Fibroblast of villous mesenchyme (primary cell): ENCODE measurements at regions not wholly inside any gene's neighbourhood (a gene's known extent, or its start where the extent isn't known, plus 50 kb on each side); places are given as distances from the start of the nearest gene placed in this dataset.
A peak's percentile ranks its signal among the peaks of the same experiment; 100 is the strongest.

Experiments
- DNase-seq: peaks from one replicate; pipeline ENCODE4 v3.0.0-alpha.2; 2010; ENCODE audit warnings: low read depth
- H3K4me3 ChIP-seq: 2 replicates; pipeline ENCODE4 v1.5.1; 2011; ENCODE audit warnings: low read depth, mild to moderate bottlenecking, low read length
- TF ChIP-seq, protein P1 (sequence below): IDR thresholded peaks from 2 replicates; pipeline ENCODE4 v1.5.1; 2012; ENCODE audit warnings: low read depth, mild to moderate bottlenecking, low read length; ENCODE audit not compliant: insufficient read depth

DNA sequence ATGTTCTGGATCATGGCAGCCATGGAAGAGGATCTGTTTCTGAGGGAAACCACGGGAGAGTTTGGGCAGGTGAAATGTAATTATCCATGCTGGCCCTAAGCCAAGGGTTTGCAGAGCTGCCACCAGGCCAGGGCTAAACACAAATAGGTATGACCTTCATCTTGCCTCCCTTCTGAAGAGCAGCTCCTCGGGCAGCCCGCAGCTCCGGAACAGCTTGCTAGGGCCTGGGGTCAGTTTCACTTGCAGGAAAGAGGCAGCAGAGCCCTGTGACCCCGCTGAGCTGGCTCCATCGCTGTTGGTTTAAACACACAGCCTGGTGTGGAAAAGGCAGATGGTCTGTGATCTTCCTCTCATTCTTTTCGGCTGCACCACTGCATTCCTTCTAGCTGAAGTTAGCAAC lies 141.4 kb downstream of the TMEM38B start:
- DNase-seq = no peak
- TF ChIP-seq, protein P1, sequence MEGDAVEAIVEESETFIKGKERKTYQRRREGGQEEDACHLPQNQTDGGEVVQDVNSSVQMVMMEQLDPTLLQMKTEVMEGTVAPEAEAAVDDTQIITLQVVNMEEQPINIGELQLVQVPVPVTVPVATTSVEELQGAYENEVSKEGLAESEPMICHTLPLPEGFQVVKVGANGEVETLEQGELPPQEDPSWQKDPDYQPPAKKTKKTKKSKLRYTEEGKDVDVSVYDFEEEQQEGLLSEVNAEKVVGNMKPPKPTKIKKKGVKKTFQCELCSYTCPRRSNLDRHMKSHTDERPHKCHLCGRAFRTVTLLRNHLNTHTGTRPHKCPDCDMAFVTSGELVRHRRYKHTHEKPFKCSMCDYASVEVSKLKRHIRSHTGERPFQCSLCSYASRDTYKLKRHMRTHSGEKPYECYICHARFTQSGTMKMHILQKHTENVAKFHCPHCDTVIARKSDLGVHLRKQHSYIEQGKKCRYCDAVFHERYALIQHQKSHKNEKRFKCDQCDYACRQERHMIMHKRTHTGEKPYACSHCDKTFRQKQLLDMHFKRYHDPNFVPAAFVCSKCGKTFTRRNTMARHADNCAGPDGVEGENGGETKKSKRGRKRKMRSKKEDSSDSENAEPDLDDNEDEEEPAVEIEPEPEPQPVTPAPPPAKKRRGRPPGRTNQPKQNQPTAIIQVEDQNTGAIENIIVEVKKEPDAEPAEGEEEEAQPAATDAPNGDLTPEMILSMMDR = no peak
- H3K4me3 ChIP-seq = no peak overlapping the region

DNA sequence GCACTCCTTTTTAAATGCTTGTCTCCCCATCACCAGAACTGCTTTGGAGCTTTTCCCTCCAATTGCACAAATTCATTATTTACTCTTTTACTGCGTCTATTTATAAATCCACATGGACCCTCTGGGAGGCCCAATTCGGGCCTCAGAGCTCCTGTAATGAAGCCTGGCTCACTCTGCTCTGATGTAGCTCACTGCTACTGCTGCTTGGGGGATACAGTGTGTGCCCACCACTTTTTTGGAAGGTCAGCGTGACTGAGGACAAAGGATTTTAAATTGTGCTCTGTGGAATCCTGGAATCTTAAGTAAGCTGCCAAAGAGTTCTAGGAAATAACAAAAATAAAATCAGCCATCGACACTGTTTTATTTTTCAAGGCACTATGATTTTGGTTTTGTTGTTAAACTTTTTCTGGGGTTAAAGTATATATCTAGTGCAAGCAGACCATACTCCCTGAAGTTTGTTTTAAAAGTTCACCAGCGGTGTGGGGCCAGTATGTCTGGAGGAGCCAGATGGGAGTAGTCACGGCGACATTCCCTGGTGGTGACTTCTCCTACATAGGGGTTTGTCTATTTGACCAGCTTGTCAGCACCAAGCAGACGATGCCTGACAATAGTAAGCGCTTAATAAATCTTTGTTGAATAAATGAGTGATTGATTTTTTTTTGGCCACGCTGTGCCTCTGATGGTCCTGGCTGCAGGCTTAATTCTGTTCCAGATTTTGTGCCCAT lies 142.8 kb downstream of the TMEM38B start:
- DNase-seq = no peak

DNA sequence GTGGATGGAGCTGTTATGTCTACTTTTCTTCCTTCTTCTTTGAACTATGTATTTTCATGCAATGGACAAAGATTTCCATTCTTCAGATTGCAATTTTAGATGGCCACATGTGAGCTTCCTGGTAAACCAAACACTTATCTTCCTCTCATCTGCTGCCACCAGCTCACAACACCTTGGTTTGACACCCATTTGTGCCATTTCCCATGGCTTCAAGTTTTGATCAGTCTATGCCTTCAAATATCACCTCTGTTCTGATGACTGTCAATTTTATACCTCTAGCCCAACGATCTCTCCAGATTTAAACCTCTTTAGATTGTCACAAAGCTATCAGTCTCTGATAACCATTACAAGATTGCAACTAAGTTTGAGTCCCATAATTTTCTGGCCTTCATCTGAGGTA lies 147.2 kb downstream of the TMEM38B start:
- H3K4me3 ChIP-seq = no peak overlapping the region
- TF ChIP-seq, protein P1 = no peak
- DNase-seq = no peak

More for the DNA sequence above, 142.8 kb downstream of the TMEM38B start:
- no peak overlapping the region for H3K4me3 ChIP-seq
- TF ChIP-seq, protein P1 = no peak

DNA sequence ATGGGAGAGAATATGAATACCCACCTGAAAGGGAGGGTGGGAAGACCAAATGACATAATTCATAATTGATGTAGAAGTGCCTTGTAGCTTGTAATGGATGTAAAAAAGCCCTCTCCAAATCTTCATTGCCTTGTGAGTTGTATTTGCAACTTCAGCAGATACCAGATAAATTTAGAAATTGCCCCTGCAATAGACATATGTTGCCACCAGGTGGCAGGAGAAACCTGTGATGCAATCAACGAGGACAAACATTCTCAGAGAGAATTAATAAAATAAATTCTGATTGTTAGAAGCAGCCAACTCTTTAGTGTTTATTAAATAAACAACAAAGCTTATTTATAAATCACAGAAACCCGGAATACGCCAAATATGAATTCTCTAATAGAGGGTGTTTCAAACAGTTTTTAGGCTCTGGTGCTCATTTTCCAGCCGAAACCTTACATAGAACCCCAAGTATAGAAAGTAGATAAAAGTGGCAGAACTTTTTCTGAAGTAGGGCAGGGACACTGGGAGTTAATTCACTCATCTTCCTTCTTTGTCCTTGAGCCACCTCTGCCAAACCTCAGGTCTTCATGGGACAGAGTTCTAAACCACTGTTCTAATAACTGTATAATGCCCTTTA lies 147.8 kb downstream of the TMEM38B start:
- H3K4me3 ChIP-seq = no peak overlapping the region
- peak; percentile 46 for DNase-seq
- TF ChIP-seq, protein P1 = peak; percentile 86

DNA sequence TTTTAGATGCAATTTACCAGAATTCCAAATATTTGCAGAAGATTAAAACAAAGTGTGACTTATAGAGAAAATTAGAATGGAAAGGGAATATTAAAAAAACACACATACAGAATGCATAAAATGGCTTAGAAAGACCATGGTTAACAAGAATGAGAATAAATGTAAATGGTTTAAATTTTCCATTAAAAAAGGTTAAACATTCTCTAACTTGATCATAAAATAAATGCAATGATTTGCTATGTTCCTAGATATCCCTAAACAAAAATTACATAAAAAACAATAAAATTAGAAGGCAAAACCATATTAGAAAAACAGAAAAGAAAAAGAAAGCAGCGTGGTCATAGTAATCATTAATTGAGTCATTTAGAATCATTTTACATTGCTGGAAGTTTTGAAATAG lies 152.5 kb downstream of the TMEM38B start:
- no peak for DNase-seq
- TF ChIP-seq, protein P1 = no peak
- no peak overlapping the region for H3K4me3 ChIP-seq

DNA sequence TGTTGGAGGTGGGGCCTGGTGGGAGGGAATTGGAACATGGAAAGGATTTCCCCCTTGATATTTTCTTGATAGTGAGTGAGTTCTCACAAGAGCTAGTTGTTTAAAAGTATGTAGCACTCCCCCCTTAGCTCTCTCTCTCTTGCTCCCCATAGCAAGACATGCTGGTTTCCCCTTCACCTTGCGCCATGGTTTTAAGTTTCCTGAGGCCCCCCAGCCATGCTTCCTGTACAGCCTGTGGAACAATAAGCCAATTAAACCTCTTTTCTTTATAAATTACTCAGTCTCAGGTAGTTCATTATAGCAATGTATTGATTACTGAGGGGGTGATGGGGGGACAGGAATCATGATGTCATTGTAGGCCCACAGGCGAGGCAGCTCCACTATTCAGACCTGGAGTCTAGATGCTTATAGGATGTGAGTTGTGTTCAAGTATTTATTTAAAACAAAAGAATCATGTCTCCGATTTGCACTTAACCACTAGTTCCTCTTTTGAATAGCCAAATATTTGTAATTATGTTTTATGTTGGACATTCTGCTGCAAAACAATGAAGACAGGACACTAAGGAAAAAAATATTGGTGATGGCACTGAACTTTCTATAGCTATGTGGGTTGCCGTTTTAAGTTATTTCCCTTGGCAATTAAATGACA lies 156.6 kb downstream of the TMEM38B start:
- DNase-seq = no peak
- H3K4me3 ChIP-seq = no peak overlapping the region
- TF ChIP-seq, protein P1 = no peak
